IMR-90 (cell line): ENCODE measurements at regions not wholly inside any gene's neighbourhood (a gene's known extent, or its start where the extent isn't known, plus 50 kb on each side); places are given as distances from the start of the nearest gene placed in this dataset.

Source experiments
- ATAC-seq: fragments of 200-7000 bp; cut with Tn5 transposase; 2 replicates; pipeline ENCODE4 v1.9.1; 2020; ENCODE audit warnings: low read depth, mild to moderate bottlenecking, moderate library complexity
- BruUV-seq: library from RNA; stranded (reverse); fragments of 400-500 nt; replicated peaks from 2 replicates; lab custom pipeline; 2021; lab: Mats Ljungman, UMichigan
- CTCF ChIA-PET: fragments of 300-600 bp; formaldehyde crosslinking; extraction: SDS; loops from one replicate; lab custom pipeline; 2021; ENCODE audit warnings: antibody characterized with exemption; lab: Yijun Ruan, JAX
- POLR2A ChIA-PET: fragments of 300-600 bp; sonication (Branson Sonifier 250); formaldehyde crosslinking; loops from one replicate; lab custom pipeline; 2022; ENCODE audit warnings: antibody characterized with exemption; ENCODE audit not compliant: unreplicated experiment; lab: Charles Lee
- DNase-seq: peaks from one replicate; pipeline ENCODE4 v3.0.0; 2013
- H2AFZ ChIP-seq: replicated peaks from 2 replicates; pipeline ENCODE3; 2013; ENCODE audit warnings: low read length, mild to moderate bottlenecking; ENCODE audit not compliant: poor library complexity
- H2AK5ac ChIP-seq: 2 replicates; pipeline ENCODE4 v1.6.1; 2013; ENCODE audit warnings: low read depth, low read length, inconsistent platforms
- H2AK9ac ChIP-seq: replicated peaks from 2 replicates; pipeline ENCODE3; 2013; ENCODE audit warnings: mild to moderate bottlenecking, low read depth, low read length, moderate library complexity; ENCODE audit not compliant: poor library complexity
- H2BK120ac ChIP-seq: 2 replicates; pipeline ENCODE4 v1.6.1; 2013; ENCODE audit warnings: low read depth, low read length, inconsistent platforms
- H2BK15ac ChIP-seq: 3 replicates; pipeline ENCODE4 v1.6.1; 2013; ENCODE audit warnings: low read depth, low read length, inconsistent platforms
- H2BK20ac ChIP-seq: 2 replicates; pipeline ENCODE4 v1.6.1; 2013; ENCODE audit warnings: low read depth, mild to moderate bottlenecking, inconsistent platforms, low read length, moderate library complexity
- H2BK5ac ChIP-seq: 2 replicates; pipeline ENCODE4 v1.6.1; 2013; ENCODE audit warnings: mild to moderate bottlenecking, low read depth, low read length, inconsistent platforms; ENCODE audit not compliant: poor library complexity, severe bottlenecking
- H3K14ac ChIP-seq: replicated peaks from 2 replicates; pipeline ENCODE4 v1.6.1; 2013; ENCODE audit warnings: low read depth, low read length, inconsistent platforms
- H3K18ac ChIP-seq: 2 replicates; pipeline ENCODE4 v1.6.1; 2013; ENCODE audit warnings: low read depth, low read length, control low read depth
- H3K23ac ChIP-seq: 2 replicates; pipeline ENCODE4 v1.6.1; 2013; ENCODE audit warnings: low read depth, low read length, inconsistent platforms
- H3K27ac ChIP-seq: 2 replicates; pipeline ENCODE4 v1.5.1; 2013; ENCODE audit warnings: mild to moderate bottlenecking, control low read depth, low read length; ENCODE audit not compliant: insufficient read depth
- H3K27me3 ChIP-seq: 2 replicates; pipeline ENCODE4 v1.6.1; 2013; ENCODE audit warnings: low read length; ENCODE audit not compliant: control insufficient read depth, insufficient read depth
- H3K36me3 ChIP-seq: 2 replicates; pipeline ENCODE4 v1.6.1; 2013; ENCODE audit warnings: low read length, mixed read lengths; ENCODE audit not compliant: control insufficient read depth, insufficient read depth
- H3K4ac ChIP-seq: 2 replicates; pipeline ENCODE4 v1.6.1; 2013; ENCODE audit warnings: low read depth, low read length, inconsistent platforms
- H3K4me1 ChIP-seq: 2 replicates; pipeline ENCODE4 v1.6.1; 2013; ENCODE audit warnings: low read length, mixed read lengths; ENCODE audit not compliant: control insufficient read depth, insufficient read depth
- H3K4me2 ChIP-seq: 2 replicates; pipeline ENCODE4 v1.6.1; 2013; ENCODE audit warnings: low read depth, mild to moderate bottlenecking, control low read depth, low read length, moderate library complexity
- H3K4me3 ChIP-seq: 2 replicates; pipeline ENCODE4 v1.5.1; 2013; ENCODE audit warnings: low read depth, mild to moderate bottlenecking, control low read depth, low read length, moderate library complexity; ENCODE audit not compliant: insufficient read depth
- H3K56ac ChIP-seq: 2 replicates; pipeline ENCODE4 v1.6.1; 2013; ENCODE audit warnings: low read length, inconsistent platforms; ENCODE audit not compliant: insufficient read depth; ENCODE audit errors: extremely low read depth
- H3K79me1 ChIP-seq, 2 experiments: 2 replicates each; pipeline ENCODE4 v1.6.1; 2013; ENCODE audit warnings: low read length in 2 of 2, inconsistent platforms in 1 of 2, low read depth in 1 of 2
- H3K9ac ChIP-seq: 2 replicates; pipeline ENCODE4 v1.6.1; 2013; ENCODE audit warnings: low read depth, low read length, control low read depth
- H3K9me1 ChIP-seq: 2 replicates; pipeline ENCODE4 v1.6.1; 2013; ENCODE audit warnings: low read length, inconsistent platforms; ENCODE audit not compliant: insufficient read depth
- H3K9me3 ChIP-seq: 2 replicates; pipeline ENCODE4 v1.6.1; 2013; ENCODE audit warnings: low read length; ENCODE audit not compliant: control insufficient read depth, insufficient read depth
- H4K20me1 ChIP-seq: 2 replicates; pipeline ENCODE4 v1.6.1; 2013; ENCODE audit warnings: low read length, inconsistent platforms; ENCODE audit not compliant: insufficient read depth
- H4K5ac ChIP-seq: 2 replicates; pipeline ENCODE4 v1.6.1; 2013; ENCODE audit warnings: mild to moderate bottlenecking, low read depth, low read length, control low read depth
- H4K8ac ChIP-seq, 2 experiments: 2 replicates each; pipeline ENCODE4 v1.6.1; 2013; ENCODE audit warnings: low read depth in 2 of 2, low read length in 2 of 2, control low read depth in 1 of 2, inconsistent platforms in 1 of 2
- H4K91ac ChIP-seq: 2 replicates; pipeline ENCODE4 v1.6.1; 2013; ENCODE audit warnings: low read depth, low read length, inconsistent platforms; ENCODE audit not compliant: insufficient read depth
- CEBPB ChIP-seq: IDR thresholded peaks from 2 replicates; pipeline ENCODE4 v1.6.1; 2012; ENCODE audit warnings: low read depth, low read length, improper control_type of control experiment
- CHD1 ChIP-seq: IDR thresholded peaks from 2 replicates; pipeline ENCODE4 v1.6.1; 2012; ENCODE audit warnings: low read depth, low read length, improper control_type of control experiment
- FOS ChIP-seq: fragments of 150-350 bp; IDR thresholded peaks from 2 replicates; pipeline ENCODE4 v1.6.1; 2016; ENCODE audit warnings: low read depth, low read length
- MAFK ChIP-seq: IDR thresholded peaks from 2 replicates; pipeline ENCODE4 v1.6.1; 2012; ENCODE audit warnings: low read depth, low read length, improper control_type of control experiment
- MAZ ChIP-seq: IDR thresholded peaks from 2 replicates; pipeline ENCODE4 v1.6.1; 2012; ENCODE audit warnings: low read depth, mild to moderate bottlenecking, low read length, improper control_type of control experiment, moderate library complexity, borderline replicate concordance
- MXI1 ChIP-seq: IDR thresholded peaks from 2 replicates; pipeline ENCODE4 v1.6.1; 2012; ENCODE audit warnings: low read depth, mild to moderate bottlenecking, low read length, moderate library complexity, borderline replicate concordance
- RCOR1 ChIP-seq: IDR thresholded peaks from 2 replicates; pipeline ENCODE4 v1.6.1; 2012; ENCODE audit warnings: mild to moderate bottlenecking, low read length, improper control_type of control experiment; ENCODE audit not compliant: insufficient replicate concordance
- RFX5 ChIP-seq: IDR thresholded peaks from 2 replicates; pipeline ENCODE4 v1.8.0; 2012; ENCODE audit warnings: low read depth, mild to moderate bottlenecking, low read length, moderate library complexity
- WGBS, 2 experiments: methylation state at CpG; one replicate each; pipeline versions ENCODE4 v1.1.5 to v1.1.7; 2013; ENCODE audit warnings: missing lambda C conversion rate in 2 of 2; ENCODE audit not compliant: insufficient read length in 1 of 2; ENCODE audit errors: extremely low coverage in 2 of 2; 5-methylcytosine and 5-hydroxymethylcytosine counted together
- dilution Hi-C: fragments of 300-500 bp; cut with HindIII; formaldehyde crosslinking; loops from one replicate; pipeline ENCODE4 v1.14.3; 2018; ENCODE audit warnings: low sequenced_read_pairs; ENCODE audit not compliant: unreplicated experiment
- in situ Hi-C: fragments of 300-500 bp; cut with MboI; formaldehyde crosslinking; loops from 3 replicates; pipeline ENCODE4 v1.14.3; 2019; ENCODE audit warnings: low sequenced_read_pairs, inconsistent platforms, mixed read lengths
- intact Hi-C: fragments of 100-400 bp; cut with micrococcal nuclease; formaldehyde crosslinking; loops from 2 replicates; pipeline ENCODE4 v1.10.0; 2022
- TF ChIP-seq, protein P1 (sequence below): conservative IDR thresholded peaks from 2 replicates; pipeline ENCODE4 v1.5.1; 2012; ENCODE audit warnings: mild to moderate bottlenecking, low read depth, low read length, improper control_type of control experiment
- TF ChIP-seq, protein P2 (sequence below): fragments of 150-350 bp; IDR thresholded peaks from 2 replicates; pipeline ENCODE4 v1.6.1; 2016; ENCODE audit warnings: low read depth, mild to moderate bottlenecking, low read length, moderate library complexity, borderline replicate concordance

DNA sequence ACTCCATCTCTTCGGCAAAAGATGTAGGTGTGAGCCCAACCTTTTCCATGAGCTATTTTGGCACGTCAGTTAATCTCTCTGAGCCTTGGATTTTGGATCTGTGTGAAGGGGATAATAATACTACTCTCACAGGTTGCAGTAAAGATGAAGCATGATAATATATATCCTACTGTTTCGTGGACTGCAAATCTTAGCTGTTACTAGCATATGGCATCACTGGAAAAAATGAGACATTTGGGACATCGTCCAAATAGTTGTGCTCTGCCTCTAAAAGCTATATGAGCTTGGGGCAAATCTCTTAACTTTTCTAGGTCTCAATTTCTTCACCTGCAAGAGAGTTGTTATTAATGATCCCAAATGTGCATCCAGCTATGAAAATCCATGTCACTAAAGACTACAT lies 147.4 kb upstream of the ZRANB2 start:
- POLR2A ChIA-PET: no interaction called here
- dilution Hi-C loops: no loop called here
- no peak overlapping the region for H3K4me2 ChIP-seq
- CTCF ChIA-PET: no interaction called here
- H2BK5ac ChIP-seq: no peak overlapping the region
- H3K79me1 ChIP-seq: no peaks in the 10 kb centered on the region
- no peak overlapping the region for H3K23ac ChIP-seq
- no CpG with 5 or more reads among the region's 4 CpGs for WGBS, 2 experiments
- intact Hi-C loops: no loop called here
- H3K9ac ChIP-seq: no peak overlapping the region
- in situ Hi-C loops: no loop called here
- BruUV-seq: no TSS peak
- ATAC-seq (no peak), DNase-seq (no peak)
- H4K5ac ChIP-seq: no peak overlapping the region
- no peak overlapping the region for H3K4me3 ChIP-seq
- no peak overlapping the region for H3K14ac ChIP-seq
- no peak overlapping the region for H3K18ac ChIP-seq
- no peak overlapping the region for H4K91ac ChIP-seq
- H2BK15ac ChIP-seq: no peak overlapping the region
- no peak overlapping the region for H2AFZ ChIP-seq
- no peak overlapping the region for H2AK5ac ChIP-seq
- no peak overlapping the region for H4K8ac ChIP-seq
- H2BK120ac ChIP-seq: no peak overlapping the region
- H4K20me1 ChIP-seq: no peaks in the 10 kb centered on the region
- H3K9me1 ChIP-seq: no peaks in the 10 kb centered on the region
- H2AK9ac ChIP-seq: no peak overlapping the region
- H3K4ac ChIP-seq: no peak overlapping the region
- no peaks in the 10 kb centered on the region for H3K36me3 ChIP-seq
- no peaks in the 10 kb centered on the region for H3K4me1 ChIP-seq
- H3K27ac ChIP-seq: no peak overlapping the region
- H3K27me3 ChIP-seq: no peaks in the 10 kb centered on the region
- no peak overlapping the region for H2BK20ac ChIP-seq
- TF ChIP-seq CHD1 (no peak), MAZ (no peak), CEBPB (no peak), FOS (no peak), MAFK (no peak), MXI1 (no peak), RCOR1 (no peak), RFX5 (no peak)
- TF ChIP-seq, protein P1, sequence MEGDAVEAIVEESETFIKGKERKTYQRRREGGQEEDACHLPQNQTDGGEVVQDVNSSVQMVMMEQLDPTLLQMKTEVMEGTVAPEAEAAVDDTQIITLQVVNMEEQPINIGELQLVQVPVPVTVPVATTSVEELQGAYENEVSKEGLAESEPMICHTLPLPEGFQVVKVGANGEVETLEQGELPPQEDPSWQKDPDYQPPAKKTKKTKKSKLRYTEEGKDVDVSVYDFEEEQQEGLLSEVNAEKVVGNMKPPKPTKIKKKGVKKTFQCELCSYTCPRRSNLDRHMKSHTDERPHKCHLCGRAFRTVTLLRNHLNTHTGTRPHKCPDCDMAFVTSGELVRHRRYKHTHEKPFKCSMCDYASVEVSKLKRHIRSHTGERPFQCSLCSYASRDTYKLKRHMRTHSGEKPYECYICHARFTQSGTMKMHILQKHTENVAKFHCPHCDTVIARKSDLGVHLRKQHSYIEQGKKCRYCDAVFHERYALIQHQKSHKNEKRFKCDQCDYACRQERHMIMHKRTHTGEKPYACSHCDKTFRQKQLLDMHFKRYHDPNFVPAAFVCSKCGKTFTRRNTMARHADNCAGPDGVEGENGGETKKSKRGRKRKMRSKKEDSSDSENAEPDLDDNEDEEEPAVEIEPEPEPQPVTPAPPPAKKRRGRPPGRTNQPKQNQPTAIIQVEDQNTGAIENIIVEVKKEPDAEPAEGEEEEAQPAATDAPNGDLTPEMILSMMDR: no peak
- TF ChIP-seq, protein P2, sequence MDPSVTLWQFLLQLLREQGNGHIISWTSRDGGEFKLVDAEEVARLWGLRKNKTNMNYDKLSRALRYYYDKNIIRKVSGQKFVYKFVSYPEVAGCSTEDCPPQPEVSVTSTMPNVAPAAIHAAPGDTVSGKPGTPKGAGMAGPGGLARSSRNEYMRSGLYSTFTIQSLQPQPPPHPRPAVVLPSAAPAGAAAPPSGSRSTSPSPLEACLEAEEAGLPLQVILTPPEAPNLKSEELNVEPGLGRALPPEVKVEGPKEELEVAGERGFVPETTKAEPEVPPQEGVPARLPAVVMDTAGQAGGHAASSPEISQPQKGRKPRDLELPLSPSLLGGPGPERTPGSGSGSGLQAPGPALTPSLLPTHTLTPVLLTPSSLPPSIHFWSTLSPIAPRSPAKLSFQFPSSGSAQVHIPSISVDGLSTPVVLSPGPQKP: no peak
- no peak overlapping the region for H3K56ac ChIP-seq
- no peaks in the 10 kb centered on the region for H3K9me3 ChIP-seq
